Endothelial cell of umbilical vein (primary cell): ENCODE measurements at regions not wholly inside any gene's neighbourhood (a gene's known extent, or its start where the extent isn't known, plus 50 kb on each side); places are given as distances from the start of the nearest gene placed in this dataset.

ENCODE experiments used
- BruUV-seq: library from RNA; stranded (reverse); fragments of 400-500 nt; replicated peaks from 2 replicates; lab custom pipeline; 2021; lab: Mats Ljungman, UMichigan
- CTCF ChIA-PET: fragments of 300-600, 350-600 bp; sonication (Branson Sonifier 250); formaldehyde crosslinking; loops from one replicate; lab custom pipeline; 2021; ENCODE audit warnings: antibody characterized with exemption, inconsistent platforms; lab: Charles Lee
- POLR2A ChIA-PET: fragments of 300-600, 350-600 bp; sonication (Branson Sonifier 250); formaldehyde crosslinking; loops from one replicate; lab custom pipeline; 2021; ENCODE audit warnings: antibody characterized with exemption, inconsistent platforms; lab: Charles Lee
- DNase-seq: peaks from one replicate; pipeline ENCODE4 v3.0.0-alpha.2; 2011; ENCODE audit warnings: low read depth, low spot score
- FAIRE-seq: peaks from 2 replicates; lab custom pipeline; 2011; peaks lifted over from hg19 to GRCh38; lab: Jason Lieb, UNC
- H2AFZ ChIP-seq: 2 replicates; pipeline ENCODE4 v1.6.0; 2012; ENCODE audit warnings: low read depth, low read length, control low read depth, inconsistent platforms
- H3K27ac ChIP-seq: 2 replicates; pipeline ENCODE4 v1.5.1; 2011; ENCODE audit warnings: low read depth, mild to moderate bottlenecking, control low read depth, low read length, moderate library complexity; ENCODE audit not compliant: insufficient read depth
- H3K27me3 ChIP-seq, 2 experiments: 2 replicates each; pipeline versions ENCODE4 v1.6.0 to v1.6.1; 2011; ENCODE audit warnings: low read length in 2 of 2, mixed read lengths in 1 of 2; ENCODE audit not compliant: control insufficient read depth in 2 of 2, insufficient read depth in 2 of 2
- H3K36me3 ChIP-seq, 2 experiments: 2 replicates in 1 of 2; 3 replicates in 1 of 2; pipeline ENCODE4 v1.5.1; 2011; ENCODE audit warnings: low read length in 2 of 2, mild to moderate bottlenecking in 1 of 2, moderate library complexity in 1 of 2; ENCODE audit not compliant: control insufficient read depth in 2 of 2, insufficient read depth in 2 of 2; ENCODE audit errors: extremely low read depth in 1 of 2
- H3K4me1 ChIP-seq: 3 replicates; pipeline ENCODE4 v1.5.1; 2011; ENCODE audit warnings: mild to moderate bottlenecking, low read length; ENCODE audit not compliant: control insufficient read depth, insufficient read depth; ENCODE audit errors: extremely low read depth
- H3K4me2 ChIP-seq: 2 replicates; pipeline ENCODE4 v1.6.1; 2011; ENCODE audit warnings: low read length, control low read depth, mixed read lengths; ENCODE audit not compliant: insufficient read depth
- H3K4me3 ChIP-seq, 3 experiments: fragments of 200-600 bp in 1 of 3; sonication (generic), shearing (Covaris generic) in 1 of 3; replicated peaks in 1 of 3; 2 replicates each; pipeline ENCODE4 v1.5.1; 2011 to 2016; ENCODE audit warnings: control low read depth in 3 of 3, low read length in 3 of 3, mild to moderate bottlenecking in 2 of 3, inconsistent platforms in 1 of 3, low read depth in 1 of 3, moderate library complexity in 1 of 3; ENCODE audit not compliant: insufficient read depth in 1 of 3
- H3K79me2 ChIP-seq: 2 replicates; pipeline ENCODE4 v1.6.0; 2012; ENCODE audit warnings: low read length, inconsistent platforms; ENCODE audit not compliant: control insufficient read depth, insufficient read depth
- H3K9ac ChIP-seq: replicated peaks from 2 replicates; pipeline ENCODE3; 2011; ENCODE audit warnings: low read length, control low read depth; ENCODE audit not compliant: insufficient read depth; ENCODE audit errors: extremely low read depth
- H3K9me1 ChIP-seq: replicated peaks from 3 replicates; pipeline ENCODE4 v1.6.0; 2011; ENCODE audit warnings: mild to moderate bottlenecking, low read length; ENCODE audit not compliant: control insufficient read depth, insufficient read depth; ENCODE audit errors: extremely low read depth
- H3K9me3 ChIP-seq: replicated peaks from 2 replicates; pipeline ENCODE4 v1.5.1; 2012; ENCODE audit warnings: low read length, inconsistent platforms; ENCODE audit not compliant: control insufficient read depth, insufficient read depth
- H4K20me1 ChIP-seq: replicated peaks from 2 replicates; pipeline ENCODE3; 2011; ENCODE audit warnings: mild to moderate bottlenecking, low read length; ENCODE audit not compliant: control insufficient read depth, insufficient read depth; ENCODE audit errors: extremely low read depth
- CTCF ChIP-seq, 2 donors: IDR thresholded peaks; 1 replicate in 1 of 2; 2 replicates in 1 of 2; pipeline ENCODE4 v1.5.1; 2011; ENCODE audit warnings: low read length in 2 of 2, mild to moderate bottlenecking in 2 of 2, moderate library complexity in 2 of 2, control low read depth in 1 of 2, inconsistent platforms in 1 of 2, low read depth in 1 of 2; ENCODE audit not compliant: insufficient read depth in 1 of 2; ENCODE audit errors: extremely low read depth in 1 of 2
- EZH2 ChIP-seq: IDR thresholded peaks from 2 replicates; pipeline ENCODE4 v1.6.1; 2012; ENCODE audit warnings: borderline replicate concordance, low read depth, mild to moderate bottlenecking, moderate library complexity, low read length, inconsistent platforms; ENCODE audit not compliant: severe bottlenecking
- FOS ChIP-seq: IDR thresholded peaks from 2 replicates; pipeline ENCODE4 v1.6.1; 2011; ENCODE audit warnings: mild to moderate bottlenecking, low read length, moderate library complexity, borderline replicate concordance; ENCODE audit not compliant: insufficient read depth
- GATA2 ChIP-seq: IDR thresholded peaks from 2 replicates; pipeline ENCODE4 v1.7.0; 2011; ENCODE audit warnings: low read depth, mild to moderate bottlenecking, moderate library complexity, mixed read lengths, low read length; ENCODE audit not compliant: insufficient read length, insufficient read depth
- JUN ChIP-seq: IDR thresholded peaks from 2 replicates; pipeline ENCODE4 v1.6.1; 2011; ENCODE audit warnings: borderline replicate concordance, low read depth; ENCODE audit not compliant: insufficient read length, insufficient read depth
- MAX ChIP-seq: IDR thresholded peaks from 2 replicates; pipeline ENCODE4 v1.6.1; 2011; ENCODE audit not compliant: insufficient read depth, insufficient read length
- MYC ChIP-seq: IDR thresholded peaks from one replicate; pipeline ENCODE4 v1.6.1; 2011; ENCODE audit warnings: mild to moderate bottlenecking, low read depth, low read length
- POLR2A ChIP-seq: IDR thresholded peaks from 2 replicates; pipeline ENCODE4 v1.6.1; 2012; ENCODE audit warnings: low read depth, mild to moderate bottlenecking, control low read depth, low read length
- POLR2AphosphoS5 ChIP-seq: IDR thresholded peaks from 2 replicates; pipeline ENCODE4 v1.6.1; 2012; ENCODE audit warnings: low read depth, mild to moderate bottlenecking, control low read depth, low read length, moderate library complexity; ENCODE audit not compliant: insufficient read depth
- dilution Hi-C: fragments of 300-500 bp; cut with MboI; formaldehyde crosslinking; loops from one replicate; pipeline ENCODE4 v1.15.0; 2019; ENCODE audit warnings: low sequenced_read_pairs; ENCODE audit not compliant: extremely low pct_ligation_motif_present
- intact Hi-C: fragments of 100-400 bp; cut with micrococcal nuclease; formaldehyde crosslinking; loops from one replicate; pipeline ENCODE4 v1.10.0; 2022

- FAIRE-seq (no peak), DNase-seq (no peak)
- Histone ChIP-seq H3K36me3 (no peaks in the 10 kb centered on the region), H3K9me3 (no peaks in the 10 kb centered on the region), H4K20me1 (no peaks in the 10 kb centered on the region), H3K27ac (no peak overlapping the region), H2AFZ (no peak overlapping the region), H3K4me1 (no peaks in the 10 kb centered on the region), H3K27me3 (no peaks in the 10 kb centered on the region), H3K9me1 (no peaks in the 10 kb centered on the region), H3K4me3 (no peak overlapping the region), H3K9ac (no peak overlapping the region), H3K4me2 (no peak overlapping the region), H3K79me2 (no peaks in the 10 kb centered on the region)
- BruUV-seq, result no TSS peak
- intact Hi-C loops, result no loop called here
- ChIA-PET CTCF (interaction anchor here (0.7 to 1.0 kb wide), 3 partner anchors 16 to 108 kb away, joined by 3 to 6 read pairs (median 3); no protein-coding TSS in a partner anchor), POLR2A (no interaction called here)
- dilution Hi-C loops, result no loop called here
- TF ChIP-seq POLR2A (no peak), GATA2 (no peak), EZH2 (no peak), MYC (no peak), MAX (no peak), POLR2AphosphoS5 (no peak), CTCF (IDR thresholded peaks at IDR 0.05; ENCODE audit: extremely low read depth in 1 of 2, insufficient read depth in 1 of 2, low read depth in 1 of 2, low read length in 2 of 2) (no peak), FOS (no peak), JUN (no peak)
Observed at GRCh38 chr15:83356501-83357399, 72.3 kb upstream of the BNC1 start.
